Activated T-cell treated with anti-CD3 and anti-CD28 coated beads, Interleukin-2, amount 50 U/mL, for 1 hour (primary cell): ENCODE measurements at regions not wholly inside any gene's neighbourhood (a gene's known extent, or its start where the extent isn't known, plus 50 kb on each side); places are given as distances from the start of the nearest gene placed in this dataset.

Experiments
- DNase-seq: peaks from one replicate; pipeline ENCODE4 v3.0.0-alpha.2; 2020

- no peak for DNase-seq
Measured at GRCh38 chr21:35325953-35326352, 276.9 kb upstream of the RUNX1 start.

- no peak for DNase-seq
Measured at GRCh38 chr21:35324372-35325220, 275.5 kb upstream of the RUNX1 start.

GRCh38 chr21:35323947-35324346, 274.8 kb upstream of the RUNX1 start:
- DNase-seq, result no peak

- no peak for DNase-seq
Measured at GRCh38 chr21:35321322-35322200, 272.5 kb upstream of the RUNX1 start.

- DNase-seq, result no peak
Measured at GRCh38 chr21:35319684-35320283, 270.7 kb upstream of the RUNX1 start.

GRCh38 chr21:35316933-35317332, 267.8 kb upstream of the RUNX1 start:
- no peak for DNase-seq

- no peak for DNase-seq
Measured at GRCh38 chr21:35316456-35316855, 267.4 kb upstream of the RUNX1 start.

- no peak for DNase-seq
Measured at GRCh38 chr21:35314857-35315582, 265.9 kb upstream of the RUNX1 start.

- DNase-seq, result no peak
Measured at GRCh38 chr21:35311985-35312384, 262.9 kb upstream of the RUNX1 start.

GRCh38 chr21:35309316-35309715, 260.2 kb upstream of the RUNX1 start:
- DNase-seq, result no peak

GRCh38 chr21:35303085-35303484, 254.0 kb upstream of the RUNX1 start:
- DNase-seq, result no peak

GRCh38 chr21:35298757-35299156, 249.7 kb upstream of the RUNX1 start:
- no peak for DNase-seq

- DNase-seq, result no peak
Measured at GRCh38 chr21:35297665-35298064, 248.6 kb upstream of the RUNX1 start.

- no peak for DNase-seq
Measured at GRCh38 chr21:35294231-35294898, 245.3 kb upstream of the RUNX1 start.

GRCh38 chr21:35291973-35292627, 243.0 kb upstream of the RUNX1 start:
- no peak for DNase-seq

GRCh38 chr21:35291034-35291433, 241.9 kb upstream of the RUNX1 start:
- no peak for DNase-seq

- DNase-seq, result no peak
Measured at GRCh38 chr21:35288238-35288637, 239.1 kb upstream of the RUNX1 start.

GRCh38 chr21:35284199-35284598, 235.1 kb upstream of the RUNX1 start:
- no peak for DNase-seq

- DNase-seq, result no peak
Measured at GRCh38 chr21:35282944-35283343, 233.8 kb upstream of the RUNX1 start.

GRCh38 chr21:35281956-35282355, 232.9 kb upstream of the RUNX1 start:
- no peak for DNase-seq

- DNase-seq, result no peak
Measured at GRCh38 chr21:35280231-35280630, 231.1 kb upstream of the RUNX1 start.

- DNase-seq, result no peak
Measured at GRCh38 chr21:35275776-35276175, 226.7 kb upstream of the RUNX1 start.
